ENCODE measurements at regions not wholly inside any gene's neighbourhood (a gene's known extent, or its start where the extent isn't known, plus 50 kb on each side); places are given as distances from the start of the nearest gene placed in this dataset.

GRCh38 chr3:116852803-116853202 lies 143.2 kb downstream of the TUSC7 start:
- Histone ChIP-seq H3K4me1 (replicated peaks) (no peaks in the 10 kb centered on the region), H3K4me3 (no peak overlapping the region), H3K27me3 (replicated peaks; ENCODE audit: insufficient read depth) (no peaks in the 10 kb centered on the region), H3K27ac (no peak overlapping the region), H3K36me3 (no peaks in the 10 kb centered on the region), H3K9me3 (no peaks in the 10 kb centered on the region)
- intact Hi-C loops (cut with DNase I): no loop called here
- WGBS: 82% methylated on average over 5 of the region's 5 CpGs
- no peak for DNase-seq (ENCODE audit: low spot score)
- TF ChIP-seq CTCF (IDR thresholded peaks at IDR 0.05): no peak
- TF ChIP-seq POLR2AphosphoS5 (IDR thresholded peaks at IDR 0.05): no peak
- TF ChIP-seq POLR2A (IDR thresholded peaks at IDR 0.05): no peak

DNA sequence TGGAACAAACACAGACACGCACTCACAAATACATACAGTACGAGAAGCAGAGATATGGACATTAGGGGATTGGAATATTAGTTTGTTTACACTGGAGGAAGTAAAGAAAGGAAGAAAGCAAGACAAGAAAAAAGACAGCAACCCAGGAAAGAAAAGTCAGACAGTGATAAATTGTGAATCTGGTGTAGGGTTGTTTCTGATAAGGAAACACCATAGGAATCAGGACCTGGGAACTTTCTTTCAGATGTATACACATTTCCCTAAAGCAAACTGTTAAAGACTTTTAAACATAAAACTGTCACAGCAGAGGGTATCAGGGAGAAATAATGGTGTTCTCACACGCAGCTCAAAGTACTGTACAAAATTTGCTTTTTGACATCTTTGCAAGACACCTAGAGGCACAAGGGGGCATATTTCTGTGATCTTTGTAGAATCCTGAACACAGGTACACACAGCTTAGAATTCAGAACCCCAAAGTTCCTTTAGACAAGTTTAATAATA lies 153.7 kb downstream of the TUSC7 start:
- Histone ChIP-seq H3K9me3 (no peaks in the 10 kb centered on the region), H3K36me3 (no peaks in the 10 kb centered on the region), H3K27ac (no peak overlapping the region), H3K4me3 (no peak overlapping the region), H3K4me1 (replicated peaks) (no peaks in the 10 kb centered on the region), H3K27me3 (replicated peaks; ENCODE audit: insufficient read depth) (no peaks in the 10 kb centered on the region)
- DNase-seq (ENCODE audit: low spot score): no peak
- TF ChIP-seq POLR2AphosphoS5 (IDR thresholded peaks at IDR 0.05) (no peak), POLR2A (IDR thresholded peaks at IDR 0.05) (no peak), CTCF (IDR thresholded peaks at IDR 0.05) (no peak)
- intact Hi-C loops (cut with DNase I): loop anchor here (10.0 kb wide), 3 partner anchors 661 to 1131 kb away; no protein-coding TSS in a partner anchor
- WGBS: 43% methylated on average over 3 of the region's 3 CpGs

DNA sequence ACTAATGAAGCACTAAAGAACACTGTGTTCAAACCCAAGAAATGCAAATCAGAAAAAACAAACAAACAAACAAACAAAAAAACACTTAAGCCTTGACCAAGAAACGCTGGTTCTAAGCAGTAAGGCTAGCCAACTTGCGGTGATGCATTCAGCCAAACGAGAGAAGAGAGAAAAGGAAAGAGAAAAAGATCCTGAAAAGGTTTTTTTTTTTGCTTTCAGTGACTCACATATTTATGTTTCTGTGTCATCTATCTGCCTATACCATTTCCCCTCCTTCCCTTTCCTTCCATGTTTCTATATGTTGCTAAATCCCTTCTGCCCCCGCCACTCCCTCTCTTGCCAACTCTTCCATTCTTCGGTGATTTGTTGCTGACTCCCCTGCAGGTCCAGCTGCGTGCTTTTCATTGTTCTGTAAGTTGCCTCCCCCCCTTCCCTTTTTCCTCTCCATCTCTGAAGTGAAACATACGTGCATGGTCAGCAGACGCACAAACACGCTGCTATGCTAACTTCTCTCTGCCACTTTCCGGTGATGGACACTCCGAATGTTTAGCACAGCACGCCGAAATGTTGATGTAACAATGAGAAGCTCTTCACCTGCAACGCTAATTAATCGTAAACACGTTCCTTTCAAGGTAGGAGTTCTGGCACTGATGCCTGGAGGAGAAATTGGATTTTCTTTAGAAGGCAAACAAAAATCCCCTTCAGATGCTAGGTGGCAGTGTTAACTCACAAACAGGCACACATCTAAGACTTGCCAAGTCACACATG lies 154.4 kb downstream of the TUSC7 start:
- no peak for DNase-seq (ENCODE audit: low spot score)
- H3K27me3 ChIP-seq (replicated peaks; ENCODE audit: insufficient read depth): no peaks in the 10 kb centered on the region
- H3K9me3 ChIP-seq: no peaks in the 10 kb centered on the region
- no peak overlapping the region for H3K27ac ChIP-seq
- no peaks in the 10 kb centered on the region for H3K36me3 ChIP-seq
- no peaks in the 10 kb centered on the region for H3K4me1 ChIP-seq (replicated peaks)
- 7% methylated on average over 16 of the region's 16 CpGs for WGBS
- TF ChIP-seq POLR2AphosphoS5 (IDR thresholded peaks at IDR 0.05) (no peak), CTCF (IDR thresholded peaks at IDR 0.05) (peak in 3 of 4 experiments; percentile 13 to 31 (median 25)), POLR2A (IDR thresholded peaks at IDR 0.05) (no peak)
- H3K4me3 ChIP-seq: peak overlapping the region in 1 of 2 donors; percentile 2
- intact Hi-C loops (cut with DNase I): loop anchor here (10.0 kb wide), 3 partner anchors 661 to 1131 kb away; no protein-coding TSS in a partner anchor

- 10% methylated on average over 7 of the region's 7 CpGs for WGBS
- Histone ChIP-seq H3K27me3 (replicated peaks; ENCODE audit: insufficient read depth) (no peaks in the 10 kb centered on the region), H3K36me3 (no peaks in the 10 kb centered on the region), H3K4me1 (replicated peaks) (no peaks in the 10 kb centered on the region), H3K27ac (no peak overlapping the region), H3K9me3 (no peaks in the 10 kb centered on the region), H3K4me3 (no peak overlapping the region)
- intact Hi-C loops (cut with DNase I): loop anchor here (10.0 kb wide), 3 partner anchors 660 to 1130 kb away; no protein-coding TSS in a partner anchor
- no peak for TF ChIP-seq POLR2AphosphoS5 (IDR thresholded peaks at IDR 0.05)
- TF ChIP-seq CTCF (IDR thresholded peaks at IDR 0.05): no peak
- no peak for DNase-seq (ENCODE audit: low spot score)
Measured at GRCh38 chr3:116864590-116864927, 155.0 kb downstream of the TUSC7 start.

GRCh38 chr3:116870379-116870778 lies 160.8 kb downstream of the TUSC7 start:
- no peaks in the 10 kb centered on the region for H3K27me3 ChIP-seq (replicated peaks; ENCODE audit: insufficient read depth)
- H3K36me3 ChIP-seq: no peaks in the 10 kb centered on the region
- H3K4me3 ChIP-seq: no peak overlapping the region
- TF ChIP-seq POLR2AphosphoS5 (IDR thresholded peaks at IDR 0.05) (no peak), POLR2A (IDR thresholded peaks at IDR 0.05) (no peak), CTCF (IDR thresholded peaks at IDR 0.05) (no peak)
- H3K27ac ChIP-seq: no peak overlapping the region
- H3K4me1 ChIP-seq (replicated peaks): no peaks in the 10 kb centered on the region
- 68% methylated on average over 4 of the region's 4 CpGs for whole genome bisulfite sequencing
- DNase-seq (ENCODE audit: low spot score): no peak
- no peaks in the 10 kb centered on the region for H3K9me3 ChIP-seq
- intact Hi-C loops (cut with DNase I): no loop called here

Measured in prostate gland (tissue), 2 donors.